Keratinocyte (primary cell): ENCODE measurements at regions not wholly inside any gene's neighbourhood (a gene's known extent, or its start where the extent isn't known, plus 50 kb on each side); places are given as distances from the start of the nearest gene placed in this dataset.
"Not testable (repeated sequence)": the region's sequence is repeated elsewhere in the genome, so short reads cannot be mapped to it uniquely, and the experiment has no call there.

Experiments
- CTCF ChIP-seq, 3 experiments: IDR thresholded peaks in 1 of 3; conservative IDR thresholded peaks in 1 of 3; optimal IDR thresholded peaks in 1 of 3; 2 replicates in 2 of 3; 3 replicates in 1 of 3; pipeline versions ENCODE3 to v1.5.1; 2011; ENCODE audit warnings: low read length in 3 of 3, mild to moderate bottlenecking in 3 of 3, moderate library complexity in 2 of 3, control low read depth in 1 of 3, inconsistent platforms in 1 of 3; ENCODE audit not compliant: insufficient read depth in 2 of 3; ENCODE audit errors: extremely low read depth in 1 of 3
- EZH2 ChIP-seq: IDR thresholded peaks from one replicate; pipeline ENCODE4 v1.6.1; 2012; ENCODE audit warnings: inconsistent platforms, mild to moderate bottlenecking, low read length, moderate library complexity

GRCh38 chr2:110277054-110277453 is 64.7 kb upstream of the MTLN start:
- not testable (repeated sequence) for TF ChIP-seq EZH2; CTCF (optimal IDR thresholded peaks at IDR 0.05 in 1 of 3, IDR thresholded peaks at IDR 0.05 in 1 of 3, conservative IDR thresholded peaks at IDR 0.05 in 1 of 3; ENCODE audit: extremely low read depth in 1 of 3, insufficient read depth in 2 of 3, low read length in 3 of 3)
